Ishikawa (cell line): ENCODE measurements at regions not wholly inside any gene's neighbourhood (a gene's known extent, or its start where the extent isn't known, plus 50 kb on each side); places are given as distances from the start of the nearest gene placed in this dataset.

Source experiments
- CEBPB ChIP-seq: IDR thresholded peaks from 2 replicates; pipeline ENCODE4 v1.6.1; 2012
- CREB1 ChIP-seq: IDR thresholded peaks from 2 replicates; pipeline ENCODE4 v1.6.1; 2012; ENCODE audit warnings: low read depth
- EGR1 ChIP-seq: IDR thresholded peaks from 2 replicates; pipeline ENCODE4 v1.6.1; 2012
- EP300 ChIP-seq: IDR thresholded peaks from 2 replicates; pipeline ENCODE4 v1.6.1; 2012; ENCODE audit warnings: borderline replicate concordance
- FOXM1 ChIP-seq: IDR thresholded peaks from 2 replicates; pipeline ENCODE4 v1.6.1; 2012; ENCODE audit warnings: low read depth, borderline replicate concordance
- NFIC ChIP-seq: IDR thresholded peaks from 2 replicates; pipeline ENCODE4 v1.6.1; 2012
- RAD21 ChIP-seq: IDR thresholded peaks from 2 replicates; pipeline ENCODE4 v1.6.1; 2012; ENCODE audit warnings: low read depth
- TAF1 ChIP-seq: IDR thresholded peaks from 2 replicates; pipeline ENCODE4 v1.6.1; 2012; ENCODE audit warnings: low read depth, mild to moderate bottlenecking
- TCF12 ChIP-seq: IDR thresholded peaks from 2 replicates; pipeline ENCODE4 v1.6.1; 2012; ENCODE audit warnings: low read depth
- TEAD4 ChIP-seq: IDR thresholded peaks from 2 replicates; pipeline ENCODE4 v1.6.1; 2012
- YY1 ChIP-seq: IDR thresholded peaks from 2 replicates; pipeline ENCODE4 v1.6.1; 2012; ENCODE audit warnings: low read depth
- ZBTB7A ChIP-seq: IDR thresholded peaks from 2 replicates; pipeline ENCODE4 v1.6.1; 2012; ENCODE audit warnings: low read depth
- TF ChIP-seq, protein P1 (sequence below): IDR thresholded peaks from 2 replicates; pipeline ENCODE4 v1.6.1; 2012; ENCODE audit warnings: low read depth, mild to moderate bottlenecking
- TF ChIP-seq, protein P2 (sequence below): IDR thresholded peaks from 2 replicates; pipeline ENCODE4 v1.6.1; 2012
- TF ChIP-seq, protein P3 (sequence below): IDR thresholded peaks from 2 replicates; pipeline ENCODE4 v1.6.1; 2012

DNA sequence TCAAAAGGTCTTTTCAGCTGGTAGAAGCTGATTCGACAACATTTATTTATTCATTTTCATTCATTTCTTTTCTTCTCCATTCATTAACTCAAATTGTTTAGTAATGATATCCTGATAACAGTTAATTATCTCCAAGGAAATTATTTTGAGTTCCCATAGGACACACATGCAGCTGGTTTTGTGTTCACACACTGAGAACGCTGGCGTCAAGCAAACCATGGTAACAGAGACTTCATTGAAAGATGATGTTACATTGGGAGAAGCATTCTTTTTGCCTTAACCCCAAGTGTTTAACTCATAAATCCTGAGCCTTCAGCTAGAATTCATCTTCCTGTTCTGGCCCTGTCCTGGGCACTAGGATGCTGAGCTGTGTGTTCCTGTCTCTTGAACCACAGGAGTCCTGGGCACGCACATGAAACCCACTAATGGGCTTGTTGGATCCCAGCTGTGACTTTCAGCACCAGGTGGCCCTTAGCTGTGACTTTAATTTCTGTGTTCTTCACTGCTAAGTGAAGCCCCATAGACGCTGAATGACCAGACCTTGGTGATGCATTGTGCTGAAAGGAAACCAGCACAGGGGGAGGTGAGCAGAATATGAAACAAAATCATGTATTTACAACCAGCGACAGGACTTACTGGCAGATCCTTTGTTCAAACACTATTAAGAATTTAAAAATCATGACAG lies 121.5 kb upstream of the PRSS58 start:
- TF ChIP-seq YY1 (no peak), ZBTB7A (no peak), TEAD4 (no peak), CEBPB (no peak), RAD21 (no peak), EP300 (no peak), FOXM1 (no peak), EGR1 (no peak), CREB1 (no peak), TAF1 (no peak), NFIC (no peak), TCF12 (no peak)
- TF ChIP-seq, protein P1, sequence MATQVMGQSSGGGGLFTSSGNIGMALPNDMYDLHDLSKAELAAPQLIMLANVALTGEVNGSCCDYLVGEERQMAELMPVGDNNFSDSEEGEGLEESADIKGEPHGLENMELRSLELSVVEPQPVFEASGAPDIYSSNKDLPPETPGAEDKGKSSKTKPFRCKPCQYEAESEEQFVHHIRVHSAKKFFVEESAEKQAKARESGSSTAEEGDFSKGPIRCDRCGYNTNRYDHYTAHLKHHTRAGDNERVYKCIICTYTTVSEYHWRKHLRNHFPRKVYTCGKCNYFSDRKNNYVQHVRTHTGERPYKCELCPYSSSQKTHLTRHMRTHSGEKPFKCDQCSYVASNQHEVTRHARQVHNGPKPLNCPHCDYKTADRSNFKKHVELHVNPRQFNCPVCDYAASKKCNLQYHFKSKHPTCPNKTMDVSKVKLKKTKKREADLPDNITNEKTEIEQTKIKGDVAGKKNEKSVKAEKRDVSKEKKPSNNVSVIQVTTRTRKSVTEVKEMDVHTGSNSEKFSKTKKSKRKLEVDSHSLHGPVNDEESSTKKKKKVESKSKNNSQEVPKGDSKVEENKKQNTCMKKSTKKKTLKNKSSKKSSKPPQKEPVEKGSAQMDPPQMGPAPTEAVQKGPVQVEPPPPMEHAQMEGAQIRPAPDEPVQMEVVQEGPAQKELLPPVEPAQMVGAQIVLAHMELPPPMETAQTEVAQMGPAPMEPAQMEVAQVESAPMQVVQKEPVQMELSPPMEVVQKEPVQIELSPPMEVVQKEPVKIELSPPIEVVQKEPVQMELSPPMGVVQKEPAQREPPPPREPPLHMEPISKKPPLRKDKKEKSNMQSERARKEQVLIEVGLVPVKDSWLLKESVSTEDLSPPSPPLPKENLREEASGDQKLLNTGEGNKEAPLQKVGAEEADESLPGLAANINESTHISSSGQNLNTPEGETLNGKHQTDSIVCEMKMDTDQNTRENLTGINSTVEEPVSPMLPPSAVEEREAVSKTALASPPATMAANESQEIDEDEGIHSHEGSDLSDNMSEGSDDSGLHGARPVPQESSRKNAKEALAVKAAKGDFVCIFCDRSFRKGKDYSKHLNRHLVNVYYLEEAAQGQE = no peak
- TF ChIP-seq, protein P2, sequence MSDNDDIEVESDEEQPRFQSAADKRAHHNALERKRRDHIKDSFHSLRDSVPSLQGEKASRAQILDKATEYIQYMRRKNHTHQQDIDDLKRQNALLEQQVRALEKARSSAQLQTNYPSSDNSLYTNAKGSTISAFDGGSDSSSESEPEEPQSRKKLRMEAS = no peak
- TF ChIP-seq, protein P3, sequence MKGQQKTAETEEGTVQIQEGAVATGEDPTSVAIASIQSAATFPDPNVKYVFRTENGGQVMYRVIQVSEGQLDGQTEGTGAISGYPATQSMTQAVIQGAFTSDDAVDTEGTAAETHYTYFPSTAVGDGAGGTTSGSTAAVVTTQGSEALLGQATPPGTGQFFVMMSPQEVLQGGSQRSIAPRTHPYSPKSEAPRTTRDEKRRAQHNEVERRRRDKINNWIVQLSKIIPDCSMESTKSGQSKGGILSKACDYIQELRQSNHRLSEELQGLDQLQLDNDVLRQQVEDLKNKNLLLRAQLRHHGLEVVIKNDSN = no peak

DNA sequence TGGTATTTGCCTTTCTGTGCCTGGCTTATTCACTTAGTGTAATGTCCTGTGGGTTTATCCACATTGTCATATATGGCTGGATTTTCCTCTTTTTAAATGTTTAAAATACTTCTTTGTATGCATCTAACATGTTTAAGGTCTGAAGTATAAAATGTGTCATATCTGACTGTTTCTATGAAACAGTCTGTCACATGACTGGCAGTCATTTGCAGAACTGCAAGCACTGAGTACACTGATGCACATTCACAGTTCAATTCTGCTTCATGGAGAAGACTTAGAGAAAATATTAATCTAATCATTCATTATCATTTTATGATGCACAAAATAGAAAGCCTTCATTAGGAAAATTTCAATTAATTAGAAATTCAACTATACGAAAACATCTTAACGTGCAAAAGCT lies 119.7 kb upstream of the PRSS58 start:
- TF ChIP-seq RAD21 (no peak), TAF1 (no peak), EGR1 (no peak), EP300 (no peak), TEAD4 (no peak), CEBPB (no peak), FOXM1 (no peak), TCF12 (no peak), CREB1 (no peak)
- TF ChIP-seq, protein P3 = no peak

DNA sequence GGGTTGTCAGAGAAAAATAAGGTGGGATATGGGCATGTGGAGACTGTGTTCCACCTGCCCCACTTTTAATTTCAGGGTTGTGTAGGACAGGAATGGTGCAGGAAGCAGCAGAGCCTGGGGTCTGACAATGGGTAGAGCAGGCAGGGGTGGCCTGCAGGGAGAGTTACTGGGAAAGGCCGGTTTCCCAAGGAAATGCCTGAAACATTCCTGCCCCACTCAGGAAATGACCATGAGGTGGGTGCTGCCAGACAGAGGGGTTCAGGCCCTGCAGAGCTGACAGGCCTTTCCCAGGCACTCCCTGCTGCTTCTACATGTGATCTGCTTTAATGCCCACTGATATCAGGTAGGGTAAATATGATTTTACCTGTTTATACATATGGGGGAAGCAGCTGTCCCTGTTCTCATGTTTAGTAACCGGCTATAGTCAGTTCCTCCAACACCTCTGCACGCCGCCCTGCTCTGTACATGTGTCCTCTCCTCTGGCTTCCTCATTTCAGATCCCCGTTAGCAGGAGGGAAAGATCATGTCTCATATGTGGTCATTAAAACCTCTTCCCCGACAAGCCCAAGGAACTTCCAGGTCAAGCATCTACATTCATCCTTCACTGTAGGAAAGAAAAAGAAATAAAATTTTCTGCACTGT lies 118.6 kb upstream of the PRSS58 start:
- TF ChIP-seq, protein P1 = no peak
- TF ChIP-seq RAD21 (no peak), ZBTB7A (0 out of 2 replicates have a peak, but pooled peaks have one; percentile 53), TEAD4 (no peak), CEBPB (no peak), TCF12 (peak; percentile 10; the same call in 1 of the 2 replicates), CREB1 (no peak), NFIC (no peak), EGR1 (no peak), YY1 (no peak), TAF1 (no peak), FOXM1 (no peak)
- TF ChIP-seq, protein P3 = no peak
- TF ChIP-seq, protein P2 = no peak

DNA sequence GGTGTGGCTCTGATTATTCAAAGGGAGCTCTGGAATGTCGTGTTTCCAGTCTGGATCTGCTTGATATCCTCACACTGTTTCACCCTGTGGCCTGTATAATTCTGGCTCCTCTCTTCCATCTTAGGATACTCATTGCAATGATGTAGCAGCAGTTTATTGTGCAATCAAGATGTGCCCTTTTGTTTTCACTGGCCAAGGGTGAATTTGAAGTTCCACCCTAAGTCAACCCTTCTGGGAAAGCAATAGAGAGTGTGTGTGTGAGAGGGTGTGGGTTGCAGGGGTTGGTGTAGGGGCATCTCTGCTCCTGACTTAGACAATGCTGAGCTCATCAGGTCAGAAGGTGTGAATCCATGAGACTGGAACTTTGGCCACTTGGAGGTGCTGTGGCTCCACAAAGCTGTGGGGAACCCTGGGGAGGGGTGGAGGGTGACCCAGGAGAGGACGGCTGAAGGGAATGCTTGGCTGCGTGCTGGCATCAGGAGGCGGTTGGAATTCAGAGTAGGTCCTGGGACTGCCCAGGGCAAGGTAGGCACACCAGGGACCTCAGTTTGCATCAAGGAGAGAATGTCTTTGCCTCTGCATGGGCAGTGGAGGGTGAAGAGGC lies 118.0 kb upstream of the PRSS58 start:
- TF ChIP-seq TCF12 (peak; percentile 48), TEAD4 (peak; percentile 87), RAD21 (peak; percentile 81), NFIC (peak; percentile 68), ZBTB7A (no peak), EP300 (peak; percentile 75; the same call in 1 of the 2 replicates), CEBPB (peak; percentile 94)
- TF ChIP-seq, protein P1 = no peak
- TF ChIP-seq, protein P3 = no peak
- TF ChIP-seq, protein P2 = 0 out of 2 replicates have a peak, but pooled peaks have one; percentile 22
